NB4 (cell line): ENCODE measurements at regions not wholly inside any gene's neighbourhood (a gene's known extent, or its start where the extent isn't known, plus 50 kb on each side); places are given as distances from the start of the nearest gene placed in this dataset.

ENCODE experiments used
- DNase-seq: peaks from one replicate; pipeline ENCODE4 v3.0.0; 2010; ENCODE audit warnings: low read depth
- H3K4me3 ChIP-seq: one replicate; pipeline ENCODE4 v1.5.1; 2011; ENCODE audit warnings: mild to moderate bottlenecking, low read depth, low read length, moderate library complexity
- MYC ChIP-seq: IDR thresholded peaks from 2 replicates; pipeline ENCODE4 v1.6.1; 2011; ENCODE audit warnings: low read depth, low read length
- POLR2A ChIP-seq: IDR thresholded peaks from 2 replicates; pipeline ENCODE4 v1.6.1; 2011; ENCODE audit warnings: mild to moderate bottlenecking; ENCODE audit not compliant: insufficient read length; ENCODE audit errors: extremely low read depth
- TF ChIP-seq, protein P1 (sequence below): IDR thresholded peaks from 2 replicates; pipeline ENCODE4 v1.6.1; 2011; ENCODE audit warnings: low read depth, low read length
- TF ChIP-seq, protein P2 (sequence below): IDR thresholded peaks from one replicate; pipeline ENCODE4 v1.5.1; 2012; ENCODE audit warnings: low read depth, low read length

DNA sequence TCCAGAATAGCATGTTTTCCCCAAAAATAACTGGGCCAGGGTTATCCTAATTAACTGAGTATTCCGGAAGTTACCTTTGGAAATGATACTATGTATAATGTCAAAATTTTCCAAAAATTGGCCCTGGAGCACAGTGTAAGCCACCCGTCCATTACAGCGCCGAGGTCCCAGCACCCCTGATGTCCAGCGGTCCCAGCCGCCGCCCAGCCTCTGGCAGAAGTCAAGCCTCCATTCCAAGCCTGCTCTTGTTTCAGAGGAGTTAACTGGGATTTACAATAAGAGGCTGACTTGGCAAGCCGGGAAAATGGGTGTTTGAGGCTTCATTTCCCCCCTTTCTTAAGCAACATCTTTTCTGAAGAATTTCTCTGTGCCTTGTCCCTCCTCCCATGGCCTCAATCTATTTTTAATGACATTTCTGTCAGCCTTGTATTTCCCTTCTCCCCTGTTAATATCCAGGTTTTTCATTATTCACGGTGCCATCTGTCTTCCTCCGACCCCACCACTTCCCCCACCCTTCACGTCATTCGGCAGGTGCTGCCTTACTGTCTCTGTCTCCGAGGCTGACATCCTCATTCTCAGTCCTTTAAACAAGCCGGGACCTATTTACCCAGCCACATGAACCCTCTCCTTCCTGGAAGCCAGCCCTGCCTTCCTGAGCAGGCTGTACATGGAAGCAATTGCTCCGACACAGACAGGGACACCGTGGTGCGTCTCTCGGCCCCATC is 490.9 kb downstream of the NPHP4 start:
- TF ChIP-seq, protein P1, sequence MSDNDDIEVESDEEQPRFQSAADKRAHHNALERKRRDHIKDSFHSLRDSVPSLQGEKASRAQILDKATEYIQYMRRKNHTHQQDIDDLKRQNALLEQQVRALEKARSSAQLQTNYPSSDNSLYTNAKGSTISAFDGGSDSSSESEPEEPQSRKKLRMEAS = no peak
- no peak for TF ChIP-seq MYC
- TF ChIP-seq, protein P2, sequence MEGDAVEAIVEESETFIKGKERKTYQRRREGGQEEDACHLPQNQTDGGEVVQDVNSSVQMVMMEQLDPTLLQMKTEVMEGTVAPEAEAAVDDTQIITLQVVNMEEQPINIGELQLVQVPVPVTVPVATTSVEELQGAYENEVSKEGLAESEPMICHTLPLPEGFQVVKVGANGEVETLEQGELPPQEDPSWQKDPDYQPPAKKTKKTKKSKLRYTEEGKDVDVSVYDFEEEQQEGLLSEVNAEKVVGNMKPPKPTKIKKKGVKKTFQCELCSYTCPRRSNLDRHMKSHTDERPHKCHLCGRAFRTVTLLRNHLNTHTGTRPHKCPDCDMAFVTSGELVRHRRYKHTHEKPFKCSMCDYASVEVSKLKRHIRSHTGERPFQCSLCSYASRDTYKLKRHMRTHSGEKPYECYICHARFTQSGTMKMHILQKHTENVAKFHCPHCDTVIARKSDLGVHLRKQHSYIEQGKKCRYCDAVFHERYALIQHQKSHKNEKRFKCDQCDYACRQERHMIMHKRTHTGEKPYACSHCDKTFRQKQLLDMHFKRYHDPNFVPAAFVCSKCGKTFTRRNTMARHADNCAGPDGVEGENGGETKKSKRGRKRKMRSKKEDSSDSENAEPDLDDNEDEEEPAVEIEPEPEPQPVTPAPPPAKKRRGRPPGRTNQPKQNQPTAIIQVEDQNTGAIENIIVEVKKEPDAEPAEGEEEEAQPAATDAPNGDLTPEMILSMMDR = no peak
- TF ChIP-seq POLR2A = no peak
- H3K4me3 ChIP-seq = no peak overlapping the region
- no peak for DNase-seq

DNA sequence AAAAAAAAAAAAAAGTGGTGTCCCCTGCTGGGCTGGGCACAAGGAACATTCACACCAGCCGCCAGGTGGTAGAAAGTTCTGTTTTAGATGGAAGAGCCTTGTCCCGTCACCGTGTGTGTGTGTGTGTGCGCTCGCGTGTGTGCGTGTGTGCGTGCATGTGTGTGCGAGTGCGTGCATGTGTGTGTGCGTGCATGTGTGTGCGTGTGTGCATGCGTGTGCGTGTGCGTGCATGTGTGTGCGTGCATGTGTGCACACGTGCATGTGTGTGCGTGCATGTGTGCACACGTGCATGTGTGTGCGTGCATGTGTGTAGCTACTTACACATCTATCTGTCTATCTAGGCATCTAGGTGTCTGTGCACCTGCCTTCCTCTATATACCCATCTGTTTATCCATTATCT is 491.7 kb downstream of the NPHP4 start:
- TF ChIP-seq MYC = no peak
- TF ChIP-seq, protein P2 = no peak
- no peak for TF ChIP-seq POLR2A
- TF ChIP-seq, protein P1 = no peak
- DNase-seq = no peak
- H3K4me3 ChIP-seq = no peak overlapping the region

DNA sequence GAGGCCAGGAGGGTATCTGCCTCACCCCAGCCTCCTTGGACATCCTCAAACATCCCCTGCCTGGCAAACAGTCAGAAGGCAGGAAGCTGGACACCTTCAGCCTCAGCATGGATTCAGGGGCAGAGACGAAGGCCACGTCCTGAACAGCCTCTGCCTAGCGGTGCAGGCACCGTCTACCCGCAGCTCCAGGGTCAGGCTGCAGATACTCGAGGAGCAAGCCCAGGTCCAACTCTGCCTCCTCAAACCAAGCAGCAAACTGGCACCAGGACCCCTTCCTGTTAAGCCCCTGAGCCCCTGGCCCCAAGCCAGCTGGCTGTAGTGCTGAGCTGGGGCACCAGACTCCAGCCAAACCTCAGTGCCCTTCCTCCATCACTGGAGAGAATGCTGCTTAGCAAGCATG is 494.7 kb downstream of the NPHP4 start:
- TF ChIP-seq, protein P2 = no peak
- TF ChIP-seq POLR2A = no peak
- TF ChIP-seq, protein P1 = no peak
- no peak for TF ChIP-seq MYC
- no peak for DNase-seq
- H3K4me3 ChIP-seq = no peak overlapping the region

DNA sequence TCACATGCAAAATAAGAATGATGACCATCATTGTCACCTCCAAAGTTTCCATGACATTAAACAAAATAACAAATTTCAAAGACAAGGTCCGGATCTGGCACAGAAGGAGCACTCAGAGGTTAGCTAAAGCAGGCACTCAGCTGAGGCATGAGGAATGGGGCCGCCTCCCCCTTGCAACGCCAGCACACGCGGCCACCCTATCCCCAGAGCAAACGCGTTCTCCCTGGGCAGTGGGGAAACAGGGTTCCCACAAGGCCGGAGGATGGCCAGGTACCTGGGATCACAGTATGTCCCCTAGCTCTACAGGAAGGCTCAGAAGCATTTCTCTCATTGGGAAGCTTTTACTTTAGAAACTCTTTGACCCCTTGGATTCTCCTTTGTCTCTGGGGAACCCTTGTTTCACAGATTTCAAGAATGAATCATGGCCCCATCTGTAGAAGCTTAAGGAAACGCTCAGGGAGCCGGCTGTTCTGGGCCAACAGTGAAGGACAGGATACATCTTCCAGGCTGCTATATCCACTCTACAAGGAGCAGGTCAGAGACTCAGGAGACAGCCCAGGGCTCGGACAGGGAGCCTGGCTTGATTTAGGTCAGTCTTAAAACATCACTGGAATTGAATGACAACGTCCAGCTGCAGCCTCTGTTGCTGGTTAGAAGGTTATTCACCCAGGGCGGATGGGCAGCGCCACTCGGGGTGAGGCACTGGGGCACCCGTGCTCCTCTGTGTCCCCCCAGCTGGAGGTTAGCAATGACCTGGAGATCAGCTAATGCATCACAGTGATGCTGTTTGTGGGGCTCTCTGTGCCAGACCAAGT is 496.4 kb downstream of the NPHP4 start:
- TF ChIP-seq, protein P2 = no peak
- TF ChIP-seq POLR2A (no peak), MYC (no peak)
- TF ChIP-seq, protein P1 = no peak
- H3K4me3 ChIP-seq = no peak overlapping the region
- no peak for DNase-seq

DNA sequence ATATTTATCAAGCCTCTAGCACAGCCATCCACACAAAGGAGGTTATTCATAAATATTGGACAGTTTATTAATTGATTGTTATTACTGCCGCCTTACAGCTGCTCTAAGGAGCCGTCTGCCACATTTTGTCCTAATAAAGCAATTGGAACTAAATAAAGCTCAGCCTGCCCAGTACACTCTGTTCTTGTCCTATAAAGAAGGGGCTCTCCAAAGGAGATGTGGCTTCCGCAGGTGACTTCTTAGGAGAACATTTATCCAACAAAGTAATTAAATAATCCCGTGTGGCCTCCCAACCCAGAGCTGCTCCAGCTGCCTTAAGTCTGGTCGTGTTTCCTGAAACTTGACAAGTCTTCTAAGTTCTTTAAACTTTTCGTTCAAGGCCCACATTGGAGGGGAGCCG is 497.7 kb downstream of the NPHP4 start:
- no peak for DNase-seq
- TF ChIP-seq, protein P2 = no peak
- TF ChIP-seq MYC (no peak), POLR2A (no peak)
- TF ChIP-seq, protein P1 = no peak

More for the DNA sequence above, 497.7 kb downstream of the NPHP4 start:
- no peak overlapping the region for H3K4me3 ChIP-seq
